ENCODE measurements at regions not wholly inside any gene's neighbourhood (a gene's known extent, or its start where the extent isn't known, plus 50 kb on each side); places are given as distances from the start of the nearest gene placed in this dataset.

DNA sequence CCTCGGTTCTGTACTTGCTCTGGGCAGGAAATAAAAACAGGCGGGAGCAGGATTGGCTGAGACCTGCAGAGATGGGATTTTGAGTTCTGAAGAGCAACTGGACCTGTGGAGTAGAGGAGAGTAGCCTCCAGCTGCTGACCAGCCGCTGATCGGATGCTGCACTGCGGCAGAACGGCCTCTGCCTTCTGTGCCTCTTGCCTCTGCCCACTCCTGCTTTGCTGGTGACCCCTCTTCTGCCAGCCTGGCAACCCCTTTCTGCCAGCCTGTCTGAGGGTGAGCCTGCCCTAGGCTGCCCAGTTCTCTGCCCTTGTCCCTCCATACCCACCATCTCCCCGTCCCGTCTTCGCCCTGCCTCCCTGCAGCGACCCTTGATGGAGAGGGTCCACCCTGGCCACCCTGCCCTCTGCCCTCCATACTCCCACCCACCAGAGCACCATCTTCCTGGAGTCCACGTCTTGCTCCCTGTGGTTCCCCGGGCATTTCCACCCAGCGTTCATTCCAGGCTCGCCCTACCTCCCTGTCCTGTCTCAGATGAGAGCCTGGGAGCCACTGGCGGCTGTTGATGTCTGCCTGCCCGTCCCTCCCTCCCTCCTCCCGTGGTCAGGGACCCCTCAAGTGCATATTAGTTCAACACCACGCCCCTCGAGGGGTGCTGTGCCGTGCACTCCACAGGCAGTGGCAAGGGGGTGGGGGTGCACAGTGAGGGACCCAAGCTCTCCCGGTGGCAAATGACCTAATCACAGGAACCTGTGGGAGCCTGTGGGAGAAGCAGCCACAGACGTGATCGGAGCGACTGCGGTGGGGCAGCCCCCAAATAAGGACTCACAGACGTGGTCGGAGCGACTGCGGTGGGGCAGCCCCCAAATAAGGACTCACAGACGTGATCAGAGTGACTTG lies 863.3 kb downstream of the TBC1D22A start:
- TF ChIP-seq GATA2 (IDR thresholded peaks at IDR 0.05; ENCODE audit: low read depth, low read length), result no peak
- no peak for TF ChIP-seq GATA3 (IDR thresholded peaks at IDR 0.05; ENCODE audit: low read depth, low read length)

DNA sequence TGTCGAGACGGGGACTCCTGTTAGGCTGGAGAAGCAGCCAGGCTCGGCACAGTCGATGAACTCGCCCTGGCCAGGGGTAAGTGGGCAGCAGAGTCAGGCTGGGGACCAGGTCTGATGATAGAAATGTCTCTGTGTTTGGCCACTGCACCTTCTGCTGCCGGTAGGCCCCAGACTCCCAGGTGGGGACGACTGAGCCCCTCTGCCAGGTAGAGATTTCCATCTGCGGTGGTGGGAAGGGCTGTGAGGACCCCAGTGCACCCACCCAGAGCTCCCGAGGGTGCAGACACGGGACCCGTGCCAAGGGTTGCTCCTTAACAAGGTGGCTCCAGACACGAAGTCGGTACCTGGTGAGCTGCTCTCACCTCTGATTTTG lies 862.5 kb downstream of the TBC1D22A start:
- no peak for TF ChIP-seq GATA2 (IDR thresholded peaks at IDR 0.05; ENCODE audit: low read depth, low read length)

DNA sequence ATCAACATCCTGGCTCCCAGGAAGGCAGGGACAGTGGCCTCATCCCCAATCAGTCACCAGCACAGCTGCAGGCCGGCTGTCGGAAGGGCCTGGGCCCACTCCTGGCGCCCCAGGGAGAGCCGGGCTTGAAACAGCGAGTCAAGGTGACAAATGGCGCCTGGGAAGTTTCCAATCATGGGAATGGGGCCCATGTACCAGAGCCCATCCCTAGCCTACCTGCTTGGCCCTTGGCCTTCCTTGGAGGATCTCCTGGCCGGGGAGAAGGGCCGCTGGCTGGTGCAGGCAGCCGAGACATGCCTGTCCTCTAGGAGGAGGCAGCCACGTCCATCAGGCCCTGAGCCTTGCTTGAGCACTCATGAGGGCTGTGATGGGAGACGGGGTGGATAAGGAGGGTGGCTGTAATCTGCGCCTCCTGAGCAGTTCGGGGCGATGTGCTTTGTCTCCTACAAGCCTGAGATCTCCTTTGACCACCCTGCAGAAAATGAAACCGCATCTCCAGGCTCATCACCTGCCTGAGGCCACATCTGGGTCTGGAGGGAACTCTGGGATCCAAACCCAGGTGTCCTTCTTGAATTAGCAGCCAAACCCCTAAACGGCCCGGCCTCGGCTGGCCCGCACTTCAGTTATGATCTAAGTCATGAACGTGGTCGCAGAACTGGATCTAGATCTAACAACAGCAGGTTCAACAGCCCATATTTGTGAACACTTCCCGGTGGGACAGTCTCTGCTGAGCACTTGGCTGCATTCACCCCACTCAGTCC lies 862.0 kb downstream of the TBC1D22A start:
- no peak for TF ChIP-seq GATA2 (IDR thresholded peaks at IDR 0.05; ENCODE audit: low read depth, low read length)
- no peak for TF ChIP-seq GATA3 (IDR thresholded peaks at IDR 0.05; ENCODE audit: low read depth, low read length)

DNA sequence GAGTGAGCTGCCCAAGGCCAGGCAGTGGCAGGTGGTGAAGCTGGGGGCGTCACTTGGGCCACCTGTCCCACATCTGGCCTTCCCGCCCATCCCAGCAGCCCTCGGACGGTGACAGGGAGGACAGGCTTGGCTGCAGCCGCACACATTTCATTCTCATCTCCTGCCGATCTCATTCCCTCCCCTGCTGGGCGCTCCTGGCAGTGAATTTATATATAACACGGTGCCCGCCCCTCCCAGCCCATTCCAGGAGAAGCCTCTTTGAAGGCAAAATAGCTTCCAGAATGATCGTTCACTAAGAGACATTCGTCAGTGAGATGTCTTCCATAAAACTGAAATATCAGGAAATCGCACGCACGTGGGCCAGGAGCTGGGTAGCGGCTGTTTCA lies 861.3 kb downstream of the TBC1D22A start:
- no peak for TF ChIP-seq GATA3 (IDR thresholded peaks at IDR 0.05; ENCODE audit: low read depth, low read length)
- no peak for TF ChIP-seq GATA2 (IDR thresholded peaks at IDR 0.05; ENCODE audit: low read depth, low read length)

DNA sequence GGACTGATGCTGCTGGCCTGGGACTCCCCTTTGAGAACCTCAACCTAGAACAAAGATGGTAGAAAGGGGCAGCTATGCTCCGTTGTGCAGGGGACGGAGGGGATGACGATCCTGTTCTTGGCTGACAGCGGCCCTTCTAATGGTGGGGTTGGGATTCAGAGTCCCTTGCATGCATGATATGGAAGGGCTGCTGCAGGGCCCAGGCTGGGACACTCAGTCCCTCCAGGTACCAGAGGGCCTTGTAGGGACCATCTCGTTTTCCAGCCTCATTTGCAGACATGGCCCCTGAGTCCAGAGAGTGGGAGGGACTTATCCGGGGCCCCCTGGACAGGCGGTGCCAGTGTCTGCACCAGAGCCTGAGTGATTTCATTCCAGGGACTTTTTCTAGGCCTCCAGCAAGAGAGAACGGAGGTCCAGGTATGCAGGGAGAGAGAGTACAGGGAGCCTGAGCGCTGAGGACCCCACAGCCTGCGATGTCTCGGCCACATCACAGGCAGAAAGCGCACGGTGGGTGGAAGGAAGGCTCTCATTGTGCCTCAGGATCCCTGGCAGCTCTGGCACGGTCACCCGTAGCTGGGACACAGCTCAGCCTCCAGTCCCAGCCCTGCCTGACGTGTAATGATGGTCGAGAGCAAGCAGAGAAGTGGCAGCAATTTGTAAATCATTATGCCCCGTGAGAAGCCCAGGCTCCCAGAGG lies 860.8 kb downstream of the TBC1D22A start:
- no peak for TF ChIP-seq GATA3 (IDR thresholded peaks at IDR 0.05; ENCODE audit: low read depth, low read length)
- no peak for TF ChIP-seq GATA2 (IDR thresholded peaks at IDR 0.05; ENCODE audit: low read depth, low read length)

DNA sequence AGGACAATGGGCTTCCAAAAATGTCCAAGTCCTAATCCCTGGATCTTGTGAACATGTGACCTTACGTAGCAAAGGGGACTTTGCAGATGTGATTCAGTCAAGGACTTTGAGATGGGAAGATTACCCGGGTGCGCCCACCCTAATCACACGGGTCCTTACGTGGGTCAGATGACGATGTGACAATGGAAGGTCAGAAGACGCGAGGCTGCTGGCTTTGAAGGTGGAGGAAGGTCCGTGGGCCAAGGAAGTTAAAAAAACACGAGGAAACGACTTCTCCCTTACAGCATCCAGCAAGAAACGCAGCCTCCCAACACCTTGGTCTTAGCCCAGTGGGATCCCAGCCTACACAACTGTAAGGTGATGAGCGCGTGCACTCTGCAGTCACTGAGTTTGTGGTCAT lies 860.1 kb downstream of the TBC1D22A start:
- no peak for TF ChIP-seq GATA3 (IDR thresholded peaks at IDR 0.05; ENCODE audit: low read depth, low read length)
- no peak for TF ChIP-seq GATA2 (IDR thresholded peaks at IDR 0.05; ENCODE audit: low read depth, low read length)

DNA sequence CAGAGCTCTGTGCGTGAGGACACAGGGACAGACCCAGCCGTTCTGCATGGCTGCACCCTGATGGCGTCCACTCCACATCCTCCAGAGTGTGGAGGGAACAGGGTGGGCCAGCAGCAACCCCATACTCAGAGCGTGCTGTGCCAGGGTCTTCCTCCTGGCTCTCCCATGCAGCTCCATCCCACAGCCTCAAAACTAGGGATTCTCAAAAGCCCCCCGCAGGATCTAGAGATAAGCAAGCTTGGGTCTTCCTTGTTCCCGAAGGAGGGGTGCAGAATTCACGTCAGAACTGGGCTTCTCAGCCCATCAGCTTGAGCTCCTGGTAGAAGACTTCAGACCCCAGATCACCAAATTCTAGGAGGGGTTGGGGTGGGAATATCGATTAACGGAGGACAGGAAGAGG lies 858.8 kb downstream of the TBC1D22A start:
- TF ChIP-seq GATA3 (IDR thresholded peaks at IDR 0.05; ENCODE audit: low read depth, low read length) (no peak), GATA2 (IDR thresholded peaks at IDR 0.05; ENCODE audit: low read depth, low read length) (no peak)

DNA sequence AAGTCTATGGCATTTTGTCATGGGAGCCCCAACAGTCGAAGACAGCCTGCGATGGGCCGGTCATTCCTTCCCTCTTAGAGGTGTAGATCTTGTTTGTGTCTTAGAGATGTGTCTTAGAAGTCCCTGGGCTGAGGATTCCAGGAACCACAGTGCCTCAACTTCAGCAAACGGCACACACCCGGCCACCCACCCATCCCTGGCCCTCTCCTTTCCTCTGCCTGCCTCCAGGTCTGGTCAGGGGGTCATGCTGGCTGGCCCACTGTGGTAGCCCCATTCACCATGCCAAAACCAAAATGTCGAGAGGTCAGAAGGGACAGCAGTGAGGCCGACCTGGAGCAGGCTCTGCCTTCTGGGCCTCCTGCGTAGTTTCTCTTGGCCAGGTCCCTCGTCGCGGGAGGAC lies 857.9 kb downstream of the TBC1D22A start:
- TF ChIP-seq GATA3 (IDR thresholded peaks at IDR 0.05; ENCODE audit: low read depth, low read length), result no peak

DNA sequence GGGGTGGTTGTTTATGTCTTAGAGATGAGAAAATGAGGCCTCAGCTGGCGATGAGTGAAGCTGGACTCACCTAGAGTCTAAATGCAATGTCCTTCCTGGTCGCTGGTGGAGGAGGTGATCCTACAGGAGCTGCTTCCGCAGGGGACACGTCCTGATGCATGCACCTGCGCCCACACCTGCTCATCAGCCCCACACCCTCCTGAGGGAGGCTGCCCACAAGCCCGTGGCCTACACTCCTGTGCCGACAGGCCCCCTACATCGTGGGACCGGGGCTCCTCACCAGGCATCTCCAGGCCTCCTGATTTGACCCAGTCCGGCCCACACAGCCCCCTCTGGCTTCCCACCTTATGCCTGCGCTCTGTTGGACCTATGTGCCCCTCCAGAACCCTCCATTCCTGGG lies 857.2 kb downstream of the TBC1D22A start:
- TF ChIP-seq GATA3 (IDR thresholded peaks at IDR 0.05; ENCODE audit: low read depth, low read length) (no peak), GATA2 (IDR thresholded peaks at IDR 0.05; ENCODE audit: low read depth, low read length) (no peak)

DNA sequence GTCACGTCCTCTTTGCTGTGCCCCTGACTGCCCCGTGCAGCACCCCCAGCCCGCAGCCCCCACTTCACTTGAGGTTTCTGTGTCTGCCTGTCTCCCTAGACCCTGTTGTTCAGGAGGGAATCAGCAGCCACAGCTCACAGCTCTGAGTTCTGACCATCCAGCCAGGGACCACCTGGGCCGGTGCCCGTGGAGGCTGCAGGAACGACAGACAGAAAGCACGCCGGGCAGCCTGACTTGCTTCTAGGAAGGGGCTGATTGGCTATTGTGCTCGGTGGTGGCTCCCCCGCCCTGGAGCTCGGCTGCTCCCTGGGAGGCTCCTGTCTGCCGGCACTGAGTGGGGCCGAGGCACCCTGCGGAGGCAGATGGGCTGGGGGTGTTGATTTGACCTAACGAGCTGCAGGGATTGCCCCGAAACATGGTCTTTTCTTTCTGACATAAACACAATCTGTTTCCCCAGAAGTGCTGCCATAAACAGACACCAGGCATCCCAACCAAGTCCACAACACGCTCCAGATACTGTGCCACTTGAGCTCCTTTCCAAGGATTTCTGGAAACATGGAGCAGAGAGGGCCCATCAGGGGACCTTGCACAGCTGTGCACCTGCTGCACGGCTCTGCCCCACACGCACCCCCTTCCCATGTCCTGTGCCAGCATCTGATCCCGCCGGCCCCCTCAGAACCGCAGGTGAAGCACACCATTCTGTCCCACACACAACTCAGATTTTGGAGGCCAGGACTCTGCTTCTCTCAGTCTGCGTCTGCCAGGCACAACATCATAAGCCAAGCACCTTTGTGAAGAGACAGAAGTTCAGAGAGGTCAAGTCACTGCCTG lies 855.9 kb downstream of the TBC1D22A start:
- no peak for TF ChIP-seq GATA2 (IDR thresholded peaks at IDR 0.05; ENCODE audit: low read depth, low read length)
- TF ChIP-seq GATA3 (IDR thresholded peaks at IDR 0.05; ENCODE audit: low read depth, low read length), result no peak

DNA sequence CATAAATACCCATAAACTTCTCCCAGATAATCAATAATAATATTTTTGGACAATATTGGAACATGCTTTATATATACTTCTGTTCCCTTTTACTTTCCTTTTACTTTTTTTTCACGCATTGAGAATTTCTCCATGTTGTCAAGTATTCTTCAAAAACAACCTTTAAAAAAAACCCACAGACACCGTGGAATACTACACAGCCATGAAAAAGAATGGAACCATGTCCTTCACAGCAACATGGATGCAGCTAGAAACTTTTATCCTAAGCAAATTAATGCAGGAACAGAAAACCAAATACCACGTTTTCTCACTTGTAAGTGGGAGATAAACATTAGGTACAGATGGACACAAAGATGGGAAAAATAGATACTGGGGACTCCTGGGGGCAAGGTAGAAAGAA lies 854.7 kb downstream of the TBC1D22A start:
- no peak for TF ChIP-seq GATA3 (IDR thresholded peaks at IDR 0.05; ENCODE audit: low read depth, low read length)
- no peak for TF ChIP-seq GATA2 (IDR thresholded peaks at IDR 0.05; ENCODE audit: low read depth, low read length)

DNA sequence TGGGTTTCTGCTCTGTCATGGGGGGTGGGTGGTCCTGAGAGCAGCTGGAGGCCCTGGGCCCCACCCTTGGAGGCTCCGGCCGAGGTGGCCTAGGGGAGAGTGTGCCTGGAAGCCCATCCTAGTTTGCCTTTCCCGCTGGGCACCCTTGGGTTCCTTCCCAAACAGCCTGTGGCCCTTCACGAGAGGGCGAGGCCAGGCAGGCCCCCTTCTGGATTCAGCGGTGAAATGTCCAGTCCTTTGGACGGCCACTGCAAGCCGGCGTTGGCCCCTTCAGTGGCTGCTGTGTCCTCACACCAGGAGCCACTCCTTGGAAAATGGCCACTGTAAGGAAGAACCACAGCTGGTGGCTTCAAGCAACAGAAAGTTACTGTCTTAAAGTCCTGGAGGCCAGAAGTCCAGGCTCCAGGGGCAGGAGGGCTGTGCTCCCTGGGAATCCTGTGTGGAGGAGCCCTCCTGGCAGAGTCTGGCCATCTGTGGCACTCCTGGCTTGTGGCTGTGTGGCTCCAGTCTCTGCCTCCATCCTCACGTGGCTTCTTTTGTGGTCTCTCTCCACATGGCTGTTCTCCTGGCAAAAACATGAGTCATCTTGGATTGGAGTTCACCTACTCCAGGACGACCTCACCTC lies 854.1 kb downstream of the TBC1D22A start:
- no peak for TF ChIP-seq GATA2 (IDR thresholded peaks at IDR 0.05; ENCODE audit: low read depth, low read length)
- TF ChIP-seq GATA3 (IDR thresholded peaks at IDR 0.05; ENCODE audit: low read depth, low read length), result no peak

DNA sequence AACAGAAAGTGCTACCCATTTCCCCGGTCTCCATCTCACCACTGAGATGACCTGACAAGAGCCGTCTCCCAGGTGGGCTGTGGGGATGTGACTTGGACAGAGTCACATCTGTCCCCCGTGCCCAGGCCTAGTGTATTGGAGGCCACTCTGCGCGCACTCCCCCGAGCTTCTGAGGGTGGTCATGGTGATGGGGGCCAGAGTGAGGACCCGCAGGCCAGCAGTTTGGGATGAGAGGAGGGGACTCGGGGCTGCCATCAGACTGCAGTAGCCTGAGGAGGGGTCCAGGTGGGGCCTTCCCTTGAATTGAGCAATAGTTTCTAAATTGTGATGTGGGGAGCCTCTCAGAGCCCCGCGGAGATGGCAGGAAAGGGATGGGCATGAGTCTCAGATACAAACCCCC lies 852.6 kb downstream of the TBC1D22A start:
- no peak for TF ChIP-seq GATA2 (IDR thresholded peaks at IDR 0.05; ENCODE audit: low read depth, low read length)
- TF ChIP-seq GATA3 (IDR thresholded peaks at IDR 0.05; ENCODE audit: low read depth, low read length), result no peak
